ENCODE measurements at regions not wholly inside any gene's neighbourhood (a gene's known extent, or its start where the extent isn't known, plus 50 kb on each side); places are given as distances from the start of the nearest gene placed in this dataset.

GRCh38 chr15:88976656-88977055, 63.5 kb upstream of the MFGE8 start:
- TF ChIP-seq CTCF (IDR thresholded peaks at IDR 0.05 in 2 of 3, conservative IDR thresholded peaks at IDR 0.05 in 1 of 3; ENCODE audit: control insufficient read depth in 2 of 3, extremely low read depth in 1 of 3, insufficient read depth in 1 of 3, low read depth in 3 of 3, low read length in 3 of 3) (no peak), SIN3A (IDR thresholded peaks at IDR 0.05; ENCODE audit: low read depth, low read length) (no peak), POLR2AphosphoS5 (IDR thresholded peaks at IDR 0.05; ENCODE audit: low read length) (no peak), CHD4 (IDR thresholded peaks at IDR 0.05) (no peak), WRNIP1 (IDR thresholded peaks at IDR 0.05; ENCODE audit: borderline replicate concordance, low read depth, low read length) (no peak), RCOR1 (conservative IDR thresholded peaks at IDR 0.05; ENCODE audit: low read depth, low read length) (no peak), GABPA (IDR thresholded peaks at IDR 0.05; ENCODE audit: low read depth) (no peak), EP300 (IDR thresholded peaks at IDR 0.05; ENCODE audit: borderline replicate concordance in 1 of 2, control insufficient read depth in 1 of 2, low read depth in 2 of 2, low read length in 2 of 2) (no peak), TAF1 (IDR thresholded peaks at IDR 0.05; ENCODE audit: borderline replicate concordance, low read depth, low read length) (no peak)

Data from GM12878 (cell line).